Hematopoietic multipotent progenitor cell treated with erythropoietin and hydrocortisone succinate and interleukin-3 and kit ligand, for 15 days (in vitro differentiated cells): ENCODE measurements at regions not wholly inside any gene's neighbourhood (a gene's known extent, or its start where the extent isn't known, plus 50 kb on each side); places are given as distances from the start of the nearest gene placed in this dataset.

ENCODE experiments used
- DNase-seq: peaks from one replicate; pipeline ENCODE4 v3.0.0-alpha.2; 2015; ENCODE audit warnings: low spot score

GRCh38 chr14:100674428-100674827, 52.3 kb upstream of the DLK1 start:
- DNase-seq = no peak

GRCh38 chr14:100674897-100675619, 51.6 kb upstream of the DLK1 start:
- DNase-seq = no peak

- DNase-seq = peak; percentile 91
Observed at GRCh38 chr14:100675699-100676684, 50.7 kb upstream of the DLK1 start.
